SU-DHL-6 (cell line): ENCODE measurements at regions not wholly inside any gene's neighbourhood (a gene's known extent, or its start where the extent isn't known, plus 50 kb on each side); places are given as distances from the start of the nearest gene placed in this dataset.

Source experiments
- CTCF ChIP-seq: fragments of 200-600 bp; sonication (generic); IDR thresholded peaks from one replicate; pipeline ENCODE4 v1.5.1; 2017; ENCODE audit warnings: antibody characterized with exemption, mild to moderate bottlenecking, low read length, moderate library complexity; ENCODE audit not compliant: insufficient read depth, poor library complexity, severe bottlenecking
- EZH2phosphoT487 ChIP-seq: fragments of 200-600 bp; sonication (generic), shearing (Covaris generic); conservative IDR thresholded peaks from 2 replicates; pipeline ENCODE4 v1.6.1; 2018; ENCODE audit warnings: mild to moderate bottlenecking, antibody characterized with exemption, low read length, moderate library complexity, mixed read lengths

DNA sequence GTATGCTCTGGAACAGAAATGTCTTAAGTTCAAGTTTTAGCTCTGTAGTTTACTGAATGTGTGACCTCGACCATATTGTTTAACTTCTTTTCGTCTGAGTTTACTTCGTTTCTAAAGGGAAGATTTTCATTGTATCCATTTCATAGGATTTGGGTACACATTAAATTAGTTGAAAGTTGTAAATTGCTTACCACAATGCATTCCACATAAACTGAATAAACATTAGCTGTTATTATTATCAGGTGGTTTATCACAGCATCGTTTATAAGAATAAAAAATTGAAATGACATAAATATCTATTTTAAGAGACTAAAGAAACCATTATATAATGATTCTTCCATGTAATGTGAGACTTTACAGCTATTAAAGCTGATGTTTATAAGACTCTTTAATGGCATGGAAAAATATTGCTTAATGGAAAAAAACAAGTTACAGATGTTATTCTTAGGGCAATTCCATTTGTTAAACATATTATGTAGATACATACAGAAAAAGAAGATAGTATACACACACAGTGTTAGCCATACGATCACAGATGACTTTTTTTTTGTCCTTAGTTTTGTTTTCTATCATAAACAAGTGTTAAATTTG, 342.3 kb upstream of the SGO1 start:
- no peak for TF ChIP-seq CTCF
- no peak for TF ChIP-seq EZH2phosphoT487
